K562 (cell line): ENCODE measurements at regions not wholly inside any gene's neighbourhood (a gene's known extent, or its start where the extent isn't known, plus 50 kb on each side); places are given as distances from the start of the nearest gene placed in this dataset.

Experiments used
- ATAC-seq: fragments of 200-7000 bp; cut with Tn5 transposase; 3 replicates; pipeline ENCODE4 v1.9.1; 2020; ENCODE audit warnings: moderate library complexity
- BruUV-seq: library from RNA; stranded (reverse); fragments of 400-500 nt; replicated peaks from 2 replicates; lab custom pipeline; 2021; lab: Mats Ljungman, UMichigan
- CTCF ChIA-PET: fragments of 300-600 bp; formaldehyde crosslinking; extraction: SDS; loops from one replicate; lab custom pipeline; 2021; ENCODE audit warnings: low intra/inter-chr PET ratio; lab: Yijun Ruan, JAX
- POLR2A ChIA-PET: fragments of 300-600, 350-650 bp; sonication (Branson Sonifier 250); formaldehyde crosslinking; extraction: SDS; loops from one replicate; lab custom pipeline; 2021; ENCODE audit warnings: antibody characterized with exemption, inconsistent platforms; lab: Yijun Ruan, JAX
- DNase-seq, 4 experiments: peaks; one replicate each; pipeline versions ENCODE4 v3.0.0 to v3.0.0-alpha.2; 2011 to 2018; ENCODE audit warnings: low spot score in 3 of 4, mixed read lengths in 3 of 4; ENCODE audit errors: extremely low read depth in 1 of 4
- FAIRE-seq: peaks from 2 replicates; lab custom pipeline; 2011; peaks lifted over from hg19 to GRCh38; lab: Jason Lieb, UNC
- H2AFZ ChIP-seq: 2 replicates; pipeline ENCODE4 v1.6.0; 2011; ENCODE audit warnings: low read depth, low read length, control low read depth, inconsistent platforms
- H3K27ac ChIP-seq: fragments of 200-600 bp; 3 replicates; pipeline ENCODE4 v1.8.0; 2011; ENCODE audit warnings: low read depth, mild to moderate bottlenecking, control low read depth, inconsistent platforms, low read length, moderate library complexity, mixed read lengths; ENCODE audit errors: extremely low read depth
- H3K27me3 ChIP-seq, 2 experiments: fragments of 300-600 bp in 1 of 2; 2 replicates in 1 of 2; 3 replicates in 1 of 2; pipeline versions ENCODE4 v1.6.0 to v1.8.0; 2011; ENCODE audit warnings: inconsistent platforms in 2 of 2, low read length in 2 of 2, mild to moderate bottlenecking in 1 of 2, mixed read lengths in 1 of 2, moderate library complexity in 1 of 2; ENCODE audit not compliant: control insufficient read depth in 2 of 2, insufficient read depth in 2 of 2
- H3K36me3 ChIP-seq: fragments of 300-600 bp; 3 replicates; pipeline ENCODE4 v1.8.0; 2011; ENCODE audit warnings: mild to moderate bottlenecking, low read length, inconsistent platforms; ENCODE audit not compliant: control insufficient read depth, insufficient read depth
- H3K4me1 ChIP-seq, 2 experiments: fragments of 200-600 bp in 1 of 2; replicated peaks in 1 of 2; 2 replicates in 1 of 2; 3 replicates in 1 of 2; pipeline versions ENCODE4 v1.5.1 to v1.8.0; 2011; ENCODE audit warnings: inconsistent platforms in 2 of 2, low read length in 2 of 2, mild to moderate bottlenecking in 1 of 2, mixed read lengths in 1 of 2, moderate library complexity in 1 of 2; ENCODE audit not compliant: control insufficient read depth in 2 of 2, insufficient read depth in 2 of 2
- H3K4me2 ChIP-seq: 2 replicates; pipeline ENCODE4 v1.6.1; 2011; ENCODE audit warnings: low read length, control low read depth, inconsistent platforms, mixed read lengths; ENCODE audit not compliant: insufficient read depth
- H3K4me3 ChIP-seq: fragments of 200-600 bp; sonication (generic), shearing (Covaris generic); 2 replicates; pipeline ENCODE4 v1.5.1; 2016; ENCODE audit warnings: control low read depth, inconsistent platforms
- H3K79me2 ChIP-seq: fragments of 200-600 bp; 3 replicates; pipeline ENCODE4 v1.8.0; 2011; ENCODE audit warnings: low read length, inconsistent platforms; ENCODE audit not compliant: control insufficient read depth, insufficient read depth
- H3K9ac ChIP-seq, 2 experiments: 2 replicates each; pipeline versions ENCODE4 v1.6.0 to v1.6.1; 2011; ENCODE audit warnings: low read depth in 2 of 2, low read length in 2 of 2, control low read depth in 1 of 2, inconsistent platforms in 1 of 2, mild to moderate bottlenecking in 1 of 2, mixed read lengths in 1 of 2; ENCODE audit not compliant: insufficient read depth in 1 of 2
- H3K9me1 ChIP-seq: one replicate; pipeline ENCODE4 v1.6.0; 2011; ENCODE audit warnings: inconsistent platforms, mild to moderate bottlenecking, low read length, moderate library complexity; ENCODE audit not compliant: control insufficient read depth, insufficient read depth
- H3K9me3 ChIP-seq: replicated peaks from 2 replicates; pipeline ENCODE4 v1.5.1; 2011; ENCODE audit warnings: low read depth, low read length, inconsistent platforms; ENCODE audit not compliant: control insufficient read depth, insufficient read depth
- H4K20me1 ChIP-seq: replicated peaks from 2 replicates; pipeline ENCODE4 v1.6.1; 2011; ENCODE audit warnings: low read length, inconsistent platforms, mixed read lengths; ENCODE audit not compliant: control insufficient read depth, insufficient read depth
- BRCA1 ChIP-seq, 2 experiments: fragments of 450-650 bp in 1 of 2; sonication (generic) in 1 of 2; formaldehyde crosslinking in 1 of 2; IDR thresholded peaks; 2 replicates each; pipeline versions ENCODE4 v1.5.0 to v1.6.1; 2017 to 2020; ENCODE audit warnings: mild to moderate bottlenecking in 1 of 2, missing genetic modification reagents in 1 of 2
- CCAR2 ChIP-seq: fragments of 200-400 bp; formaldehyde crosslinking; IDR thresholded peaks from 2 replicates; pipeline ENCODE4 v1.6.1; 2017; ENCODE audit warnings: mild to moderate bottlenecking, low read depth, low read length
- ETV1 ChIP-seq: fragments of 450-650 bp; conservative IDR thresholded peaks from 2 replicates; pipeline ENCODE4 v1.6.1; 2016; ENCODE audit warnings: missing genetic modification characterization, control low read depth, low read depth, missing compliant biosample characterization
- HNRNPH1 ChIP-seq: fragments of 200-400 bp; formaldehyde crosslinking; optimal IDR thresholded peaks from 2 replicates; pipeline ENCODE3; 2017; ENCODE audit warnings: low read depth, mild to moderate bottlenecking, low read length, moderate library complexity
- PHF8 ChIP-seq: fragments of 200-600 bp; sonication (generic); IDR thresholded peaks from 2 replicates; pipeline ENCODE4 v1.6.1; 2012; ENCODE audit warnings: mixed run types, mild to moderate bottlenecking, inconsistent platforms, low read length, moderate library complexity, borderline replicate concordance
- SMARCC2 ChIP-seq: fragments of 450-650 bp; IDR thresholded peaks from 2 replicates; pipeline ENCODE4 v1.6.1; 2017; ENCODE audit warnings: antibody characterized with exemption, moderate library complexity, mild to moderate bottlenecking, low read depth
- ZNF282 ChIP-seq: sonication (generic); formaldehyde crosslinking; IDR thresholded peaks from 2 replicates; pipeline ENCODE4 v1.8.1; 2023; ENCODE audit warnings: missing genetic modification reagents
- ZNF408 ChIP-seq: fragments of 250-450 bp; sonication (Bioruptor Pico); IDR thresholded peaks from 2 replicates; pipeline ENCODE4 v1.4.0; 2020; ENCODE audit warnings: low read depth, mild to moderate bottlenecking, moderate library complexity
- WGBS: fragments of 100-300 bp; shearing (Covaris generic); methylation state at CpG from one replicate; pipeline ENCODE4 v1.1.6; 2016; ENCODE audit warnings: low coverage, mixed read lengths; ENCODE audit not compliant: insufficient coverage; ENCODE audit errors: missing lambda C conversion rate; 5-methylcytosine and 5-hydroxymethylcytosine counted together
- in situ Hi-C: fragments of 300-500 bp; cut with MboI; formaldehyde crosslinking; loops from 4 replicates; pipeline ENCODE4 v1.15.0; 2018; ENCODE audit warnings: inconsistent platforms, mixed read lengths
- intact Hi-C: fragments of 100-400 bp; cut with micrococcal nuclease; formaldehyde crosslinking; loops from 2 replicates; pipeline ENCODE4 v1.14.2; 2022
- TF ChIP-seq, protein P1 (sequence below): IDR thresholded peaks from 2 replicates; pipeline ENCODE4 v1.6.1; 2012; ENCODE audit warnings: low read depth, low read length, improper control_type of control experiment, borderline replicate concordance

DNA sequence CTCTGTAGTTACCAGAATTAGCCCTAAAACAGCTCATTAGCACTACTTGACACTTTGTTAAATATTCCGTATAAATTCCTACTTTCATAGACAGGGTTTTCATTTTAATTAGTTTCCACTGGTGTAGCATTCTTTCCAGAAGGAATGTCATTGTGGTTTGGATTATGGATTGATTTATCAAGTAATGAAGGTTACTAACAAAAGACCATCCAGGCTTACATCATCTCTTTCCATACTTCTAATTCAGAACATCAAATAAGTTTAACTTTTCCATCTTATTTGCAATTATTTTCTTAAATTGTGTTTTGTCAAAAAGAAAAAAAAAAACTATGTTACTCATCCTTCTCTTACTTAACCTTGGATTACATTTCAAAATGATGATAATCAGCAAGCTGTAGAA lies 231.8 kb upstream of the SPOPL start:
- 21% methylated on average over 1 of the region's 1 CpG for WGBS
- CTCF ChIA-PET: no interaction called here

More for the DNA sequence above, 231.8 kb upstream of the SPOPL start:
- TF ChIP-seq, protein P1, sequence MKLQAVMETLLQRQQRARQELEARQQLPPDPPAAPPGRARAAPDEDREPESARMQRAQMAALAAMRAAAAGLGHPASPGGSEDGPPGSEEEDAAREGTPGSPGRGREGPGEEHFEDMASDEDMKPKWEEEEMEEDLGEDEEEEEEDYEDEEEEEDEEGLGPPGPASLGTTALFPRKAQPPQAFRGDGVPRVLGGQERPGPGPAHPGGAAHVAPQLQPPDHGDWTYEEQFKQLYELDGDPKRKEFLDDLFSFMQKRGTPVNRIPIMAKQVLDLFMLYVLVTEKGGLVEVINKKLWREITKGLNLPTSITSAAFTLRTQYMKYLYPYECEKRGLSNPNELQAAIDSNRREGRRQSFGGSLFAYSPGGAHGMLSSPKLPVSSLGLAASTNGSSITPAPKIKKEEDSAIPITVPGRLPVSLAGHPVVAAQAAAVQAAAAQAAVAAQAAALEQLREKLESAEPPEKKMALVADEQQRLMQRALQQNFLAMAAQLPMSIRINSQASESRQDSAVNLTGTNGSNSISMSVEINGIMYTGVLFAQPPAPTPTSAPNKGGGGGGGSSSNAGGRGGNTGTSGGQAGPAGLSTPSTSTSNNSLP: no peak
- TF ChIP-seq ZNF282 (CRISPR knock-in tag) (no peak), PHF8 (no peak), BRCA1 (IDR thresholded peaks at IDR 0.05) (no peak), BRCA1 (CRISPR knock-in tag; IDR thresholded peaks at IDR 0.05) (no peak), ETV1 (tag) (no peak), CCAR2 (no peak), ZNF408 (no peak), HNRNPH1 (no peak), SMARCC2 (no peak)
- no peak for ATAC-seq
- Histone ChIP-seq H3K27me3 (no peaks in the 10 kb centered on the region), H3K4me2 (no peak overlapping the region), H3K9ac (no peak overlapping the region), H3K4me3 (no peak overlapping the region), H3K36me3 (no peaks in the 10 kb centered on the region), H3K9me1 (no peaks in the 10 kb centered on the region), H3K9me3 (no peaks in the 10 kb centered on the region), H3K79me2 (no peaks in the 10 kb centered on the region), H3K4me1 (peaks cover 0 to 3% of the 10 kb centered on the region in 2 experiments; a peak in 1 of 5 replicates), H2AFZ (no peak overlapping the region), H4K20me1 (no peaks in the 10 kb centered on the region), H3K27ac (no peak overlapping the region)
- in situ Hi-C loops (no loop called here), intact Hi-C loops (no loop called here)
- no peak for DNase-seq
- POLR2A ChIA-PET: no interaction called here
- BruUV-seq: no TSS peak
- FAIRE-seq: no peak
